Pancreas (tissue), 10 donors: ENCODE measurements at regions not wholly inside any gene's neighbourhood (a gene's known extent, or its start where the extent isn't known, plus 50 kb on each side); places are given as distances from the start of the nearest gene placed in this dataset.

Source experiments
- ATAC-seq, 4 donors: fragments of 200-7000 bp; cut with Tn5 transposase; one replicate each; pipeline versions ENCODE4 v1.8.0 to v1.9.1; 2020; ENCODE audit warnings: mild to moderate bottlenecking in 4 of 4, moderate library complexity in 4 of 4
- DNase-seq, 6 donors: peaks; one replicate each; pipeline ENCODE4 v3.0.0-alpha.2; 2020
- FAIRE-seq: peaks from 2 replicates; lab custom pipeline; 2012; peaks lifted over from hg19 to GRCh38; lab: Jason Lieb, UNC
- H3K27ac ChIP-seq, 4 donors: fragments of 200-600 bp; sonication (generic); 1 replicate in 3 of 4; 2 replicates in 1 of 4; pipeline versions ENCODE4 v1.5.0 to v1.8.0; 2020
- H3K27me3 ChIP-seq, 4 donors: fragments of 200-600 bp; one replicate each; pipeline ENCODE4 v1.8.0; 2021
- H3K36me3 ChIP-seq, 3 donors: fragments of 200-600 bp; sonication (generic) in 1 of 3; one replicate each; pipeline versions ENCODE4 v1.5.0 to v1.8.0; 2020 to 2021
- H3K4me1 ChIP-seq, 3 donors: fragments of 200-600 bp; one replicate each; pipeline ENCODE4 v1.8.0; 2021
- H3K4me3 ChIP-seq, 4 donors: fragments of 200-600 bp; sonication (generic) in 2 of 4; one replicate each; pipeline versions ENCODE4 v1.5.0 to v1.8.0; 2020 to 2021
- H3K9me3 ChIP-seq, 4 donors: fragments of 200-600 bp; one replicate each; pipeline ENCODE4 v1.8.0; 2021
- CTCF ChIP-seq, 4 donors: fragments of 200-600 bp; sonication (generic) in 3 of 4; IDR thresholded peaks; one replicate each; pipeline versions ENCODE4 v1.5.0 to v1.8.0; 2021; ENCODE audit warnings: antibody characterized with exemption in 4 of 4
- WGBS, 2 donors: extraction: QIAGEN DNeasy Blood & Tissue Kit; methylation state at CpG; one replicate each; pipeline ENCODE4 v1.1.7; 2013; 5-methylcytosine and 5-hydroxymethylcytosine counted together
- intact Hi-C, 3 donors: fragments of 100-400 bp; cut with DNase I; formaldehyde crosslinking; loops; one replicate each; pipeline versions ENCODE4 v1.11.1 to v1.14.2; 2022
- donor health status: healthy with polysubstance abuse.
- donor health status: DM: no; HTN: no; CAD: no; lungs with moderate emphysema.
- donor health status: DM: no; HTN: no; CAD: no.
- donor health status: control.
- donor health status: control.
- donor health status: Bipolar disorder and iron deficiency.
- donor health status: DM: yes; HTN: yes; CAD: no.
- donor health status: DM: no; HTN: no; CAD: no.
- donor health status: DM: no; HTN: no; CAD: no.
- donor health status: DM: yes; HTN: yes; CAD: no.

- Histone ChIP-seq H3K9me3 (no peaks in the 10 kb centered on the region), H3K4me3 (no peak overlapping the region), H3K27me3 (no peaks in the 10 kb centered on the region), H3K27ac (no peak overlapping the region), H3K4me1 (no peaks in the 10 kb centered on the region), H3K36me3 (no peaks in the 10 kb centered on the region)
- no peak for TF ChIP-seq CTCF (IDR thresholded peaks at IDR 0.05)
- no peak for FAIRE-seq
- DNase-seq = no peak
- intact Hi-C loops = loop anchor here in 2 of 3 donors (10.0 kb wide), 3 partner anchors 191 to 371 kb away; partner anchors contain the start of gene LOXHD1 (in 1 of the 2)
- WGBS, 2 donors = 50 to 53% methylated on average over 4 of the region's 4 CpGs
- ATAC-seq = no peak
These were observed 179.7 kb downstream of the HAUS1 start for GRCh38 chr18:46283895-46284295.

DNA sequence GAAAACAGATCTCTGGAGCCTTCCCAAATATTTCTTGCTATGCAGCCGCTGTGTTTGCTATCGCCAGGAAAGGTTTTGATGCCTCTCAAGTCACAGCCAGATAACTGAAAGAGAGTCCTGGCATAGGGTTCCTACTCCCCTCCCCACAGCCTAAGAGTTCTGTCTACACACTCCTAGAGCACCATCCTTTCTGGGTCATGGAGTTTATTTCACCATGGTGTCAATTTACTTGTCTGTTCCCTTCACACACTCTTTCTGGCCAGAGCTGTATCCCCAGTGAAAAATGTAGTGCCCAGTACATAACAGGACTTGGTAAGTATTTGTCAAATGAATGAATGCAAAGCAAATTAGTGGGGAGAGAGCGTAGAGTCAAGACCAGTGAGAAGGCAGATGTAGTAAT is 185.3 kb downstream of the HAUS1 start:
- WGBS, 2 donors = 91 to 93% methylated on average over 3 of the region's 3 CpGs
- FAIRE-seq = no peak

GRCh38 chr18:46289931-46290330 is 185.7 kb downstream of the HAUS1 start:
- no peaks in the 10 kb centered on the region for H3K36me3 ChIP-seq
- no peak for FAIRE-seq
- H3K27ac ChIP-seq = no peak overlapping the region
- H3K9me3 ChIP-seq = no peaks in the 10 kb centered on the region
- no peak for DNase-seq
- WGBS, 2 donors = 69 to 86% methylated on average over 4 of the region's 4 CpGs
- TF ChIP-seq CTCF (IDR thresholded peaks at IDR 0.05) = no peak
- H3K4me3 ChIP-seq = no peak overlapping the region
- H3K4me1 ChIP-seq = no peaks in the 10 kb centered on the region
- intact Hi-C loops = loop anchor here in 2 of 3 donors (10.0 kb wide), 3 partner anchors 185 to 365 kb away; partner anchors contain the start of gene LOXHD1 (in 1 of the 2)
- ATAC-seq = no peak
- H3K27me3 ChIP-seq = no peaks in the 10 kb centered on the region

More for the DNA sequence above, 185.3 kb downstream of the HAUS1 start:
- intact Hi-C loops = loop anchor here in 2 of 3 donors (10.0 kb wide), 3 partner anchors 185 to 365 kb away; partner anchors contain the start of gene LOXHD1 (in 1 of the 2)
- Histone ChIP-seq H3K27me3 (no peaks in the 10 kb centered on the region), H3K9me3 (no peaks in the 10 kb centered on the region), H3K27ac (no peak overlapping the region), H3K4me1 (no peaks in the 10 kb centered on the region), H3K36me3 (no peaks in the 10 kb centered on the region), H3K4me3 (no peak overlapping the region)
- TF ChIP-seq CTCF (IDR thresholded peaks at IDR 0.05) = no peak
- ATAC-seq (no peak), DNase-seq (no peak)

GRCh38 chr18:46290440-46291020 is 186.3 kb downstream of the HAUS1 start:
- WGBS, 2 donors = 88 to 98% methylated on average over 9 of the region's 9 CpGs
- Histone ChIP-seq H3K36me3 (no peaks in the 10 kb centered on the region), H3K9me3 (no peaks in the 10 kb centered on the region), H3K4me1 (no peaks in the 10 kb centered on the region), H3K27me3 (no peaks in the 10 kb centered on the region), H3K27ac (no peak overlapping the region), H3K4me3 (no peak overlapping the region)
- TF ChIP-seq CTCF (IDR thresholded peaks at IDR 0.05) = no peak
- no peak for DNase-seq
- intact Hi-C loops = no loop called here
- FAIRE-seq = no peak
- ATAC-seq = no peak

DNA sequence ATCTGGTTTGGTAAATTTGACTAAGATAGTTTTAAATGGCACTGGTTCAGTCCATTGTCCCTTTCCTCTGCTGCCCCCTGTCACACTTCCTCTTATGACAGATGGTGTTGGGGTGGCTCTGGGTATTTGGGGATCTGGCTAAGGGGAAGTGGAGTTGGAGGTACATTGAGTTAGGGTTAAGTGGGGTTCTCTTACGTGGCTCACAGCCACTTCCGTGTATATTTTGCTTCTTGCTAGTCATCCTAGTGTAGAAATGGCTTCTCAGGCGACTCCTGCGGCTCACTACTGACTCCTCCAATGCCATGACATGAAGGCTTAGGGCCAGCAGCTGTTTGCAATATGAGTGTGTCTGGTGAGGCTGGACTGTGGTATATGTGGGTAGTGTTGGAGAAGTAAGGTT is 187.0 kb downstream of the HAUS1 start:
- FAIRE-seq (no peak), DNase-seq (no peak), ATAC-seq (no peak)
- no peaks in the 10 kb centered on the region for H3K27me3 ChIP-seq
- H3K4me1 ChIP-seq = no peaks in the 10 kb centered on the region
- H3K4me3 ChIP-seq = no peak overlapping the region
- no peaks in the 10 kb centered on the region for H3K36me3 ChIP-seq
- WGBS, 2 donors = 86 to 90% methylated on average over 4 of the region's 4 CpGs
- no peaks in the 10 kb centered on the region for H3K9me3 ChIP-seq
- no peak overlapping the region for H3K27ac ChIP-seq
- intact Hi-C loops = no loop called here
- no peak for TF ChIP-seq CTCF (IDR thresholded peaks at IDR 0.05)
